HCT116 (cell line): ENCODE measurements at regions not wholly inside any gene's neighbourhood (a gene's known extent, or its start where the extent isn't known, plus 50 kb on each side); places are given as distances from the start of the nearest gene placed in this dataset.

ENCODE experiments used
- ATAC-seq: fragments of 200-7000 bp; cut with Tn5 transposase; 2 replicates; pipeline ENCODE4 v1.9.1; 2020; ENCODE audit warnings: mild to moderate bottlenecking, moderate library complexity
- BruUV-seq: library from RNA; stranded (reverse); fragments of 400-500 nt; replicated peaks from 2 replicates; lab custom pipeline; 2021; lab: Mats Ljungman, UMichigan
- CTCF ChIA-PET: fragments of 300-600 bp; sonication (Branson Sonifier 250); formaldehyde crosslinking; loops from one replicate; lab custom pipeline; 2021; ENCODE audit warnings: antibody characterized with exemption; lab: Charles Lee
- POLR2A ChIA-PET: fragments of 300-600, 350-600 bp; sonication (Branson Sonifier 250); formaldehyde crosslinking; loops from one replicate; lab custom pipeline; 2021; ENCODE audit warnings: antibody characterized with exemption; lab: Charles Lee
- RAD21 ChIA-PET, 2 experiments: fragments of 300-600 bp; sonication (Branson Sonifier 250); formaldehyde crosslinking; loops; one replicate each; lab custom pipeline; 2023; ENCODE audit warnings: low total read pairs in 2 of 2; ENCODE audit not compliant: uncharacterized antibody in 2 of 2, unreplicated experiment in 2 of 2, low non-redundant PET in 1 of 2; lab: Charles Lee
- DNase-seq: peaks from one replicate; pipeline ENCODE4 v3.0.0-alpha.2; 2010; ENCODE audit warnings: low read depth, low spot score
- H2AFZ ChIP-seq: fragments of 200-600 bp; shearing (Covaris generic), sonication (generic); 2 replicates; pipeline ENCODE4 v1.6.1; 2017; ENCODE audit warnings: low read depth, mixed run types, mixed read lengths, antibody characterized with exemption, low read length; ENCODE audit not compliant: poor library complexity, severe bottlenecking
- H3K27ac ChIP-seq: 2 replicates; pipeline ENCODE4 v1.5.1; 2012; ENCODE audit warnings: low read depth, low read length
- H3K27me3 ChIP-seq: fragments of 200-600 bp; sonication (generic); 2 replicates; pipeline ENCODE4 v1.6.1; 2016; ENCODE audit warnings: mixed run types, low read length, mixed read lengths; ENCODE audit not compliant: insufficient read depth
- H3K36me3 ChIP-seq, 2 experiments: fragments of 200-500 bp in 1 of 2; fragments of 200-600 bp in 1 of 2; sonication (Bioruptor generic) in 1 of 2; sonication (generic) in 1 of 2; 2 replicates each; pipeline versions ENCODE4 v1.5.1 to v1.6.1; 2014 to 2016; ENCODE audit warnings: low read length in 2 of 2, inconsistent platforms in 1 of 2, mixed read lengths in 1 of 2, mixed run types in 1 of 2; ENCODE audit not compliant: insufficient read depth in 2 of 2, control insufficient read depth in 1 of 2
- H3K4me1 ChIP-seq, 2 experiments: fragments of 200-600 bp in 1 of 2; sonication (generic) in 1 of 2; 2 replicates each; pipeline versions ENCODE4 v1.5.1 to v1.6.1; 2012 to 2017; ENCODE audit warnings: low read length in 2 of 2, inconsistent platforms in 1 of 2, mild to moderate bottlenecking in 1 of 2, mixed read lengths in 1 of 2, mixed run types in 1 of 2, moderate library complexity in 1 of 2; ENCODE audit not compliant: insufficient read depth in 2 of 2, control insufficient read depth in 1 of 2
- H3K4me2 ChIP-seq: fragments of 200-600 bp; sonication (generic); 2 replicates; pipeline ENCODE4 v1.6.1; 2017; ENCODE audit warnings: mixed run types, low read length, mixed read lengths
- H3K4me3 ChIP-seq, 2 experiments: fragments of 200-600 bp in 1 of 2; sonication (generic) in 1 of 2; replicated peaks in 1 of 2; 2 replicates each; pipeline ENCODE4 v1.5.1; 2011 to 2016; ENCODE audit warnings: low read length in 2 of 2, control low read depth in 1 of 2, low read depth in 1 of 2, mild to moderate bottlenecking in 1 of 2, mixed read lengths in 1 of 2, mixed run types in 1 of 2
- H3K79me2 ChIP-seq: fragments of 200-600 bp; sonication (generic); 2 replicates; pipeline ENCODE4 v1.6.1; 2017; ENCODE audit warnings: mild to moderate bottlenecking, mixed run types, low read length, moderate library complexity, mixed read lengths; ENCODE audit not compliant: insufficient read depth
- H3K9ac ChIP-seq: fragments of 200-600 bp; sonication (generic); 2 replicates; pipeline ENCODE4 v1.6.1; 2016; ENCODE audit warnings: low read length, mixed read lengths
- H3K9me2 ChIP-seq: fragments of 200-600 bp; sonication (generic), shearing (Covaris generic); 2 replicates; pipeline ENCODE4 v1.6.1; 2017; ENCODE audit warnings: mixed run types, mild to moderate bottlenecking, moderate library complexity; ENCODE audit not compliant: insufficient read depth
- H3K9me3 ChIP-seq, 2 experiments: fragments of 200-500 bp in 1 of 2; fragments of 200-600 bp in 1 of 2; sonication (Bioruptor generic) in 1 of 2; sonication (generic) in 1 of 2; 2 replicates each; pipeline ENCODE4 v1.6.1; 2014 to 2017; ENCODE audit warnings: low read length in 2 of 2, mixed read lengths in 2 of 2, inconsistent platforms in 1 of 2, low read depth in 1 of 2, mild to moderate bottlenecking in 1 of 2, mixed run types in 1 of 2, moderate library complexity in 1 of 2; ENCODE audit not compliant: control insufficient read depth in 1 of 2, insufficient read depth in 1 of 2
- H4K20me1 ChIP-seq: fragments of 200-600 bp; sonication (generic), shearing (Covaris generic); 2 replicates; pipeline ENCODE4 v1.6.1; 2017; ENCODE audit warnings: mixed run types, mild to moderate bottlenecking, moderate library complexity; ENCODE audit not compliant: insufficient read depth
- ATF3 ChIP-seq: IDR thresholded peaks from 2 replicates; pipeline ENCODE4 v1.6.1; 2012
- CBX3 ChIP-seq: IDR thresholded peaks from 2 replicates; pipeline ENCODE4 v1.6.1; 2012; ENCODE audit warnings: low read depth
- CEBPB ChIP-seq: IDR thresholded peaks from 2 replicates; pipeline ENCODE4 v1.6.1; 2012; ENCODE audit warnings: low read depth
- EGR1 ChIP-seq: IDR thresholded peaks from 2 replicates; pipeline ENCODE4 v1.6.1; 2012; ENCODE audit warnings: low read depth
- ELF1 ChIP-seq: IDR thresholded peaks from 2 replicates; pipeline ENCODE4 v1.6.1; 2012; ENCODE audit warnings: low read depth, borderline replicate concordance
- EZH2 ChIP-seq: fragments of 200-600 bp; sonication (generic); IDR thresholded peaks from 2 replicates; pipeline ENCODE4 v1.6.1; 2017; ENCODE audit warnings: antibody characterized with exemption, mixed run types
- EZH2phosphoT487 ChIP-seq: fragments of 200-600 bp; IDR thresholded peaks from 2 replicates; pipeline ENCODE4 v1.6.1; 2018; ENCODE audit warnings: antibody characterized with exemption, borderline replicate concordance
- FOSL1 ChIP-seq: IDR thresholded peaks from 2 replicates; pipeline ENCODE4 v1.6.1; 2012; ENCODE audit warnings: low read depth
- JUND ChIP-seq: IDR thresholded peaks from 2 replicates; pipeline ENCODE4 v1.6.1; 2012
- MAX ChIP-seq: IDR thresholded peaks from 2 replicates; pipeline ENCODE4 v1.6.1; 2012
- POLR2A ChIP-seq: IDR thresholded peaks from 2 replicates; pipeline ENCODE4 v1.7.0; 2011; ENCODE audit warnings: borderline replicate concordance; ENCODE audit not compliant: insufficient read depth, insufficient read length; ENCODE audit errors: extremely low read depth
- POLR2AphosphoS5 ChIP-seq: IDR thresholded peaks from 2 replicates; pipeline ENCODE4 v1.6.1; 2011; ENCODE audit warnings: mild to moderate bottlenecking, low read depth, low read length, moderate library complexity
- RAD21 ChIP-seq: IDR thresholded peaks from 2 replicates; pipeline ENCODE4 v1.6.1; 2012; ENCODE audit warnings: low read depth, mild to moderate bottlenecking
- SIN3A ChIP-seq: IDR thresholded peaks from 2 replicates; pipeline ENCODE4 v1.6.1; 2012; ENCODE audit warnings: low read depth
- SP1 ChIP-seq: IDR thresholded peaks from 2 replicates; pipeline ENCODE4 v1.6.1; 2012; ENCODE audit warnings: low read depth
- SRF ChIP-seq: IDR thresholded peaks from 2 replicates; pipeline ENCODE4 v1.6.1; 2012; ENCODE audit warnings: low read depth
- TCF7L2 ChIP-seq: IDR thresholded peaks from 2 replicates; pipeline ENCODE4 v1.7.0; 2011; ENCODE audit warnings: borderline replicate concordance, inconsistent platforms; ENCODE audit not compliant: insufficient read depth, insufficient read length; ENCODE audit errors: extremely low read depth
- ZNF274 ChIP-seq: fragments of 200-500 bp; sonication (Bioruptor generic); IDR thresholded peaks from 2 replicates; pipeline ENCODE4 v1.6.1; 2014; ENCODE audit warnings: mild to moderate bottlenecking, low read depth, low read length, inconsistent platforms
- intact Hi-C: fragments of 100-400 bp; cut with micrococcal nuclease; formaldehyde crosslinking; loops from 2 replicates; pipeline ENCODE4 v1.10.0; 2022
- TF ChIP-seq, protein P1 (sequence below): IDR thresholded peaks from 2 replicates; pipeline ENCODE4 v1.6.1; 2011; ENCODE audit warnings: mild to moderate bottlenecking, low read length, moderate library complexity; ENCODE audit not compliant: insufficient replicate concordance; ENCODE audit errors: extremely low read depth

DNA sequence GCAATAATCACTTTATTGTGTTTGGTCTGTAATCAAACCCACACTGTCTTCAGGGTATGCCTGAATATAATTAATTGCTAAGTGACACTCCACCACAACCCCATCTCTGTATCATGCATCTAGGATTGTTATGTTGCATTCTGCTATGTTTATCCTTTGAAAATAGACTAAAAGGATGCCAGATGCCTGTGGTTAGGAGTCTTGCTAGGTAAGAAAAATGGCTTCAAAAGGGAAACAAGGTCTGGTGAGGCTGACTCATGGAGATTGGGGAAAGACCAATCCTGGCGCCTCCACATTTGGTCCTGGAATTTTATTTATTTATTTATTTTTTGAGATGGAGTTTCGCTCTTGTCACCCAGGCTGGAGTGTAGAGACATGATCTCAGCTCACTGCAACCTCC is 360.5 kb upstream of the SLC7A11 start:
- ChIA-PET CTCF (no interaction called here), RAD21 (no interaction called here), POLR2A (no interaction called here)
- Histone ChIP-seq H3K36me3 (no peaks in the 10 kb centered on the region), H3K27me3 (no peaks in the 10 kb centered on the region), H3K4me1 (no peaks in the 10 kb centered on the region), H4K20me1 (no peaks in the 10 kb centered on the region), H3K4me3 (no peak overlapping the region), H3K4me2 (no peak overlapping the region), H3K9me2 (no peaks in the 10 kb centered on the region), H3K9ac (no peak overlapping the region), H3K27ac (no peak overlapping the region), H2AFZ (no peak overlapping the region), H3K9me3 (no peaks in the 10 kb centered on the region), H3K79me2 (no peaks in the 10 kb centered on the region)
- no TSS peak for BruUV-seq
- TF ChIP-seq SRF (no peak), CEBPB (no peak), RAD21 (no peak), SIN3A (no peak), MAX (no peak), ATF3 (no peak), JUND (no peak), POLR2AphosphoS5 (no peak), EZH2phosphoT487 (no peak), ELF1 (no peak), SP1 (no peak), POLR2A (no peak), TCF7L2 (no peak)
- intact Hi-C loops = no loop called here
- DNase-seq (no peak), ATAC-seq (no peak)

DNA sequence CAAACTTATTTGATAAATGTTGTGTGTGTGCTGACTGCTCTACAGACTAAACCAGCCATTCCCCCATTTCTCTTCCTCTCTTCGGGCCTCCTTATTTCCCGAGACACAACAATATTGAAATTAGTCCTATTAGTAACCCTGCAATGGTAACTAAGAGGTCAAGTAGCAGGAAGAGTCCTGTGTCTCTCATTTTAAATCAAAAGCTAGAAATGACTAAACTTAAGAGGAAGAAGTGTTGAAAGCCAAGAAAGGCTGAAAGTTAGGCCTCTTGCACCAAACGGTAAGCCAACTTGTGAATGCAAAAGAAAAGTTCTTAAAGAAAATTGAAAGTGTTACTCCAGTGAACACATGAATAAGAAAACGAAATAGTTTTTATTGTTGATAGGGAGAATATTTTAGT is 357.8 kb upstream of the SLC7A11 start:
- Histone ChIP-seq H3K27me3 (no peaks in the 10 kb centered on the region), H3K79me2 (no peaks in the 10 kb centered on the region), H3K27ac (no peak overlapping the region), H3K9me3 (no peaks in the 10 kb centered on the region), H3K36me3 (no peaks in the 10 kb centered on the region), H3K4me1 (no peaks in the 10 kb centered on the region), H2AFZ (no peak overlapping the region), H4K20me1 (no peaks in the 10 kb centered on the region), H3K9me2 (no peaks in the 10 kb centered on the region), H3K4me2 (no peak overlapping the region), H3K9ac (no peak overlapping the region), H3K4me3 (no peak overlapping the region)
- ChIA-PET RAD21 (no interaction called here), CTCF (no interaction called here), POLR2A (no interaction called here)
- no peak for DNase-seq
- intact Hi-C loops = no loop called here
- no TSS peak for BruUV-seq
- no peak for ATAC-seq
- TF ChIP-seq FOSL1 (no peak), ZNF274 (no peak), CBX3 (no peak), SP1 (no peak), POLR2A (no peak), SRF (no peak), RAD21 (no peak), POLR2AphosphoS5 (no peak), EZH2 (no peak), EZH2phosphoT487 (no peak), EGR1 (no peak), TCF7L2 (no peak), ATF3 (no peak)
- TF ChIP-seq, protein P1, sequence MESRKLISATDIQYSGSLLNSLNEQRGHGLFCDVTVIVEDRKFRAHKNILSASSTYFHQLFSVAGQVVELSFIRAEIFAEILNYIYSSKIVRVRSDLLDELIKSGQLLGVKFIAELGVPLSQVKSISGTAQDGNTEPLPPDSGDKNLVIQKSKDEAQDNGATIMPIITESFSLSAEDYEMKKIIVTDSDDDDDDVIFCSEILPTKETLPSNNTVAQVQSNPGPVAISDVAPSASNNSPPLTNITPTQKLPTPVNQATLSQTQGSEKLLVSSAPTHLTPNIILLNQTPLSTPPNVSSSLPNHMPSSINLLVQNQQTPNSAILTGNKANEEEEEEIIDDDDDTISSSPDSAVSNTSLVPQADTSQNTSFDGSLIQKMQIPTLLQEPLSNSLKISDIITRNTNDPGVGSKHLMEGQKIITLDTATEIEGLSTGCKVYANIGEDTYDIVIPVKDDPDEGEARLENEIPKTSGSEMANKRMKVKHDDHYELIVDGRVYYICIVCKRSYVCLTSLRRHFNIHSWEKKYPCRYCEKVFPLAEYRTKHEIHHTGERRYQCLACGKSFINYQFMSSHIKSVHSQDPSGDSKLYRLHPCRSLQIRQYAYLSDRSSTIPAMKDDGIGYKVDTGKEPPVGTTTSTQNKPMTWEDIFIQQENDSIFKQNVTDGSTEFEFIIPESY = no peak
